ENCODE measurements at regions not wholly inside any gene's neighbourhood (a gene's known extent, or its start where the extent isn't known, plus 50 kb on each side); places are given as distances from the start of the nearest gene placed in this dataset.

DNA sequence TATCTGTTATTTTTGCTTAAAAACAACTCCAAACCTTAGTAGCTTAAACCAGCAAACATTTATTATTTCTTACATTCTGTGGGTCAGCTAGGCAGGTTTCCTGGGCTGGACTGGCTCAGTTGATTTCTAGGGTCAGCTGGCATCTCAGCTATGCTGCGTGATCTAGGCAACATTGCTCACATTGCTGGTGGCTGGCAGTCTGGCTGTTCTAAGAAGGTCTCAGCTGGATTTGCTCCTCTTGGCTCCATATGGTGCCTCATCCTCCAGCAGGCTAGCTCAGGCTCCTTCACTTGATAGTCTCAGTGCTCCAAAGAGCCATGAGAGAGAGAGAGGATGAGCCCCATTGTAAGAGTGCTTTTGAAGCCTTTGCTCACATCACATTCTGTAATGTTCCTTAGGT, 470.6 kb upstream of the CDH5 start:
- no peak for TF ChIP-seq CTCF (IDR thresholded peaks at IDR 0.05)
- no peak for TF ChIP-seq POLR2AphosphoS5 (IDR thresholded peaks at IDR 0.05)

Measured in breast epithelium (tissue), 3 donors.